ENCODE measurements at regions not wholly inside any gene's neighbourhood (a gene's known extent, or its start where the extent isn't known, plus 50 kb on each side); places are given as distances from the start of the nearest gene placed in this dataset.
A peak's percentile ranks its signal among the peaks of the same experiment; 100 is the strongest.
"Not testable (repeated sequence)": the region's sequence is repeated elsewhere in the genome, so short reads cannot be mapped to it uniquely, and the experiment has no call there.

DNA sequence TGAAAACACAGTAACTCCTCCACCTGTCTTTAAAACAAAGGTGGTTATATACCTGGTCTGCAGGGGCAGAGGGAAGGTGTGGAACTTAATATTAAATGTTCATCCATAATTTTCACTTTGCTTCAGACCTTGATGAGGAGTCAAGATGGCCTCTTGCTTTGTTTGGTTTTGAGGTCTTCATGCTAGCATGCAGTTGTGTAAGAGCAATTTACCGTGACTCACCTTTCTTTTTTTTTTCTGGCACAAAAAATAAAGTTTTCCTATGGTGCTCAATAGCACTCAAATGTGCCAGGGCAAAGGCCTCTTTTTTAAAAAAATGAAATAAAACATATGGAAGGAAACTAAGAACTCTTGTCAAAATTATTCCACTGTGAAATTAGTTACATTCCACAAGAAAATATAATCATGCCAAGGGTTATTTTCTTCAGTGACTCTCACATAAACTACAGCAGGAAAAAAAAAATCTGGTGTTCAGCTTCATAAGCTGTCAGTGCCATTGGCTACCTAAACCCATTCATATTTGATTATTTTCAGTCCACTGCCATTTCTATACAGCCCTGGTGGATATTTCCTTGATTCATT lies 128.2 kb downstream of the SLC7A11 start:
- no peak for DNase-seq (ENCODE audit: low spot score)

DNA sequence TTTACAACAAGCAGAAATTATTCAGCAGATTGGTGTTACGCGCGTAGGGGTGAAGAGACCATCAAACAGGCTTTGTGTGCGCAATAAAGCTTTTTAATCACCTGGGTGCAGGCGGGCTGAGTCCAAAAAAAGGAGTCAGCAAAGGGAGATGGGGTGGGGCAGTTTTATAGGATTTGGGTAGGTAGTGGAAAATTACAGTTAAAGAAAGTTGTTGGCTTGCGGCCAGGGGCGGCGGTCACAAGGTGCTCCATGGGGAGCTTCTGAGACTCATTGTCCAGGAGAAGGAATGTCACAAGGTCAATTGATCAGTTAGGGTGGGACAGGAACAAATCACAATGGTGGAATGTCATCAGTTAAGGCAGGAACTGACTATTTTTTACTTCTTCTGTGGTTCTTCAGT lies 129.3 kb downstream of the SLC7A11 start:
- DNase-seq (ENCODE audit: low spot score), result not testable (repeated sequence)

DNA sequence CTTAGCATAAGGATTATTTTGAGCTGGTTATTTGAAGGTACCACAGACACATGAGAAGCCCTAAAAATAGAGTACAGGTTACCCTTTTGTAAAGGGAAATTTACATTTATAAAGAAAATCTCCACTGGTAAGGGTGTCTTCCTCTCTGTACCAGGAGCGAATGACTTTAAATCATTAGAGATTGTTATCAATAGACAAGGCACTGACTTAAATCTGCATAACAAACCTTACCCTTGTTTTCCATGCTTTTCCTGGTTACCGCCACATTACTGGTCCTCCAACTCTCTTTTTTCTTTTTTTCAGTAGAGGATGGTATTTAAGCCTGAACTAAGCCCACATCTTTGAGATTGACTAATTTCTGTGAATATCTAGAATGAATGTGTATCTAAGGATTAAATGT lies 129.8 kb downstream of the SLC7A11 start:
- no peak for DNase-seq (ENCODE audit: low spot score)

DNA sequence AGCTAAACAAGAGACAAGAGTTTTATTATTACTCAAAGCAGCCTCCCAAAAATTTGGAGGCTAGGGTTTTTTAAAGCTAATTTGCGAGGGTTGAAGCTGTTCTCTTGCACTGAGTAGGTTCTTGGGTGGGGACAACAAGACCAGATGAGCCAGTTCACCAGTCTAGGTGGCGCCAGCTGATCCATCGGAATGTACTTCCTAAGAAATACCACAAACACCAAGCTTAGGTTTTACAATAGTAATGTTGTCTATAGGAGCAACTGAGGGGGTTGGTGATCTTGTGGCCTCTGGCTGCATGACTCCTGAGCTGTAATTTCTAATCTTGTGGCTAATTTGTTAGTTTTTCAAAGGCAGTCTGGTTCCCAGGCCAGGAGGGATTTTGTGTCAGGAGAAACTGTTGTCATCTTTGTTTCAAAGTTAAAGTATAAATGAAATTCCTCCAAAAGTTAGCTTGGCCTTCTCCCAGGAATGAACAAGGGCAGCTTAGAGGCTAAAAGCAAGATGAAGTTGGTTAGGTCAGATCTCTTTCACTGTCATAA lies 130.6 kb downstream of the SLC7A11 start:
- DNase-seq (ENCODE audit: low spot score), result no peak

DNA sequence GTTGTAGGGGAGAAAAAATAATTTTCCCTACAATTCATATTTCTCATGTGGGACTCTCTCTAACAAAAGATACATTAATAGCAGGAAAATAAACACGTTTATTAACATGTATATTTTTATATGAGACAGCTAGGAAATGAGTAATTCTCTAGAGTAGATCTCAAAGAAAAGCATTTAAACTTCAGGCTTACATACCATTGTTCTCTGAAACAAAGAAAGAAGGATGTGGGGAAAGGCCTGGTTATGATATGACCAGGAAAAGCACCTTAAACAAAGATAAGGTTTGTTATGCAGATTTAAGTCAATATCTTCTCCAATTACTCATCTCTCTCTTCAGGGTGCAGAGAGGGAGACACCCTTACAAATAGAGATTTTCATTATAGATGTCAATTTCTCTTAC lies 131.3 kb downstream of the SLC7A11 start:
- no peak for DNase-seq (ENCODE audit: low spot score)

DNA sequence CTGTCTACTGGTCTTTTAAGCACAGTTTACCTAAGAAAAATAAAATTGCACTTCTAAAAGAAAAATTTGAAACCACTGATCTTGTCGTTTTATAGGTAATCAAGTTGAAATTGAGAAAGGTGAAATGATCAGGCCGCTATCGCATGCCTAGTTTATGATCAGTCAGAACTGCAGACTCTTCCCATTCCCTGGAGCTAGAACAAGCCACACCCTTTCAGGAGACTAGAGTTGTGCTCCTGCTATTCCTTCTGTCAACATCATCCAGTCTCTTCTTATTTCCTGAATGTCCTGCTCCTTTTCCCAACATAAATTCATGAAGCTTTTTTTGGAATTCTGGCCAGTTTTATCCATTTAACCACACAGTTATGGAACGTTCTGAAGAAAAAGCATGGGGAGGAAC lies 135.1 kb downstream of the SLC7A11 start:
- no peak for DNase-seq (ENCODE audit: low spot score)

DNA sequence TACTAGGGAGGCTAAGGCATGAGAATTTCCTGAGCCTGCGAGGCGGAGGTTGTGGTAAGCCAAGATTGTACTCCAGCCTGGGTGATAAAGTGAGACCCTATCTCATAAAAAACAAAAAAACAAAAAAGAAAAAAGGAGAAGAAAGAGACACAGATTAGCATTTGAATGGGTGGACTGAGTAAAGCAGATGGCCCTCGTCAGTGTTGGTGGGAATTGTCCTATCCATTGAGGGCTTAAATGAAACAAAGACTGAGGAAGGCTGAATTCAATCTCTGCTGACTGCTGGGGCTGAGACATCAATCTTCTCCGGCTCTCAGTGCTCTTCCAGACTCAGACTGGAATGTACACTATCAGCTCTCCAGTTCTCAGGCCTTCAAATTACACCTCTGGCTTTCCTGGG lies 136.8 kb downstream of the SLC7A11 start:
- no peak for DNase-seq (ENCODE audit: low spot score)

DNA sequence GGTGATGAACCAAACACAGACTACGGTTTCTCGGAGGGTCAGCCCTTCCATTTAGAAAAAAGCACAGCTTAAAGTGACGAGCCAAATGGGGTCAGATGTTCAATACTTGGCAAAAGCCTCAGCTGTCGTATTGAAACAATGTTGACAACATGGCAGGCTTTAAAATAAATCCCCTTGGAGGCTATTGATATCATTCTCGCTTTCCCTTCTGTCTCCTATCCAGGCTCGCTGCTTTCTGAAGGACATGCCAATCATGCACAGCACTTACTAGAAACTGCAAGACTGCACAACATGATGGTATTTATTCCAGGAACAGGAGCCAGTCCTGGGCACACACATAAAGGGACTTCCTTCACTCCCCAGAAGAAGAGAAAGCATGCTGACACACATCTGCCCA lies 137.9 kb downstream of the SLC7A11 start:
- no peak for DNase-seq (ENCODE audit: low spot score)

DNA sequence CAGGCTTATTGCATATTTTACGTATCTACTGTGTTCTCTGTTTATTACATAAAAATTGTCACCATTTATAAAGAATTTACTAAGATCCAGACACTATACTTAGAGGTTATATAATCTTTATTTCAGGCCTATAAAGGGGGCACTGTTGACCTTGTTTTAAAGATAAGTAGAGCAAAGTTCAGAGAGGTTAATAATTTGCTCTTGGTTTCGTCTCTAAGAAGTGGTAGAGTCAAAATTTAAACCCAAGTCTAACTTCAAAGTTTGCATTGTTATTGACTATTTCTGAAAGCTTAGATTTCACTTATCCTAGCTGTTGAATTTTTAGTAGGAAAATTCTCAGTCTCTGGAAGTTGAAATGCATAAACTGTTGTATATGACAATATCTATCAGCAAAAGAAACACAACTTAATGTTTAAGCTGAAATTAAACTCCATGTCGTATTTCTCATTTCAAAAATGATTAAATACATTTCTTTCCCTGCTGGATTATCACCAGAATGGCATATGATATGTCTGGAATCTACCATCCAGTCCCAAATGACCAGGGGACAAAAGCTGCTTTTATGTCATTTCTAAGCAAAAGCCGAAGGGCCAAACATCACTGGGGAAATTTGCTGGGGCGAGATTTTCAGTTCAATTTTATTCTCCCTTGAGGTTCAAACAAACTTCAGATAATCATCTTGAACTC lies 138.4 kb downstream of the SLC7A11 start:
- no peak for DNase-seq (ENCODE audit: low spot score)

DNA sequence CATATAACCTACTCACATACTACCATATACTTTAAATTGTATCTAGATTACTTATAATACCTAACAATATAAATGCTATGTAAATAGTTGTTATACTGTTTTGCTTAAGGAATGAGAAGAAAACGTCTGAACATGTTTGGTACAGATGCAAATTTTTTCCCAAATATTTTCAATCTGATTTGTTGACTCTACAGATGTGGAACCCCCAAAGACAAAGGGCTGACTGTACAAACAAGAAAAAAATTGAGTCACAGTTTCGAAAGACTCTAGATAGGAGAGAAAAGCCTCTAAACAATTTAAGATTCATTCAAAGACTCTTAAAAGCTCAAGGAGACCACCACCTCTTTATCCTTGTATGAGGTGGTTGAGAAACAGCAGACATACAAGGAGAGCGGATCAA lies 142.8 kb downstream of the SLC7A11 start:
- DNase-seq (ENCODE audit: low spot score), result no peak

DNA sequence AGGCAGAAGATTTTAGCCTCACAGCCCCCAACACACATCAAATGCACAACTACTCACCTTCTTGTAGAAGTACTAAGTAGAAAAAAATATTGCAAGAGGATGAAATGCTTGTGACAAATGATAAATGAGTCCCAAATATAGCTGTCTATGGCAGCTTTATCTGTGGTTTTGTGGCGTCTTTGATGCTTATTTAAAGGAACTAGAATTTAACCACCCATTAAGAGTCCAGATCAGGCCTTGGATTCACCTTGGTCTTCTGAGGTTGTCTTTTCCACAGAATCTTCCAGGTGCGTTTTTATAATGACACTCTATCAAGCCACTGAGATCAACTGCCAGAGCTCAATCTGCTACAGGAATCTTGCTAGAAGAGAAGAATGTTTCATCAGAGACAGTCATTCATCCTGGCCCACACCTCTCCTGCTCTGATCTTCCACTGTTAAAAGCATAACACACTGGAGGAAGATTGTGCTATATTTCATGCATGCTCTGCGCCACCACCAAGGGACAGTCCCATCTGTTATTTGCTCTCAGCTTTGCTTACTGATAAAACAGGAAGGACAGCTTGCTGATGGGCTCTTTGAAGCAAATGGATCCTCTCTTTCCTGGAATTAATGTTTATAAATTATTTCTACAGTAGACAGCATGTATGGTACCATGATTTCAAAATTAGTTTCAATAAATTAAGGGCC lies 144.1 kb downstream of the SLC7A11 start:
- DNase-seq (ENCODE audit: low spot score), result no peak

DNA sequence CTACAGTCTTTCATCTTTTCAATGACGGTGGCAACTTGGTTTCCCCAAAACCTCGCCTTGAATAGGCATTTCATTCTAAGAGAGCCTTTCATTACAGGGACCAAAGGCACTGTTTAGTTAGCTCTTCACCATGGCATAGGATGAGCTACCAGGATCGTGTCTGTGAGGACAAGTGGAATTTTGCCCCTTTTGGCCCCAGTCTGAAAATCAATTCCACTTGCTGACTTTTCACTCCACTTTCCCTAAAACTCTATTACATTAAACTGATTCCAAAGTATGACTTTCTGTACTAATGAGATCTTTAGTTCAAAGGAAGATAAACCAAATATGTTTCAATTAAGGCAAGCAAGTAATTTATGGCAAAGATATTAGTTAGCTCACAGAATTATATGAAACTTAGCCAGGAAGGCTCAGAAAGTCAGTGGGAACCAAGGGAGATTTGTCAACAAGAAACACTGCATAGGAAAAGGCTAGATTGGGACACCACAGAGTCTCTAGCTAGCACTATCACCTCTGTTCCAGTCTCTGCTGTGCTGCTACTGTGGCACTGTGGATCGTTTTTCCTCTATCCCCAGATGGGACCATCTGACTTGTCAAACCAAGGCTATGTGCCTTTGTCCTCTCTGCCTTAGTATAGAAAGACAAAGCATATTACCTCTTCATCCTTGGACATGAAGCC lies 145.6 kb downstream of the SLC7A11 start:
- no peak for DNase-seq (ENCODE audit: low spot score)

DNA sequence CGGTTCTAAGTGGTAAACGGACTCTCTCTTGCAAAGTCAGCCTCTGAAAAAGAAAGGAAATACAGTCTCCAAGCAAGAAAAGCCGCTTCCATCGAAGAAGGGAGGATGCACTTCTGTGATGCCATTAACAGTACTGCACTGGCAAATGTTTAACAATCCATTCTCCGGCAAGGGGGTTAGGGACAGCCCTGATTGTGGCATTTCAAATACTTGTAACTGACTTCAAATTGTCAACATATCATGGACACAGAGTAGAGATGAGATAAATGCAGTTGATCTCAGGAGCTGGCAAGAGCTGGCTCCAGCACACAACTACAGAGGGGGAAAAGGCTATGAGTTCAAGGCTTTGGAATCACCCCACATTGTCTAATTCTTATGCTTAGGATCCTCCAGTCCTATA lies 146.8 kb downstream of the SLC7A11 start:
- no peak for DNase-seq (ENCODE audit: low spot score)

DNA sequence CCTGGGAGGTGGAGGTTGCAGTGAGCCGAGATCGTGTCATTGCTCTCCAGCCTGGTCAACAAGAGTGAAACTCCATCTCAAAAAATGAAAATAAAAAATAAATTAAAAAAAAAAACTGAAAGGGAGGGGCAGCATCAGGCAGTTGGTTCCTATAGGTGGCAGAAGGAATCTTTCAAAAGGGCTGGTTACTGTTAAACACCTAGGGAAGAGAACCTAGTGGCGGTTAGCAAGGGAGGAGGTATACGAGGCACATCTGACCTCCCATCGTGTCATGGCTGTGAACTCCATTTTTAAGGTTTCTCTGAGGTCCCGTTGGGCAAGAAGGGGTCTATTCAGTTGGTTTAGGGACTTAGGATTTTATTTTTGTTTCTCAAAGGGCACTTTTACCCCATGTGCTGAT lies 150.1 kb downstream of the SLC7A11 start:
- no peak for DNase-seq (ENCODE audit: low spot score)

DNA sequence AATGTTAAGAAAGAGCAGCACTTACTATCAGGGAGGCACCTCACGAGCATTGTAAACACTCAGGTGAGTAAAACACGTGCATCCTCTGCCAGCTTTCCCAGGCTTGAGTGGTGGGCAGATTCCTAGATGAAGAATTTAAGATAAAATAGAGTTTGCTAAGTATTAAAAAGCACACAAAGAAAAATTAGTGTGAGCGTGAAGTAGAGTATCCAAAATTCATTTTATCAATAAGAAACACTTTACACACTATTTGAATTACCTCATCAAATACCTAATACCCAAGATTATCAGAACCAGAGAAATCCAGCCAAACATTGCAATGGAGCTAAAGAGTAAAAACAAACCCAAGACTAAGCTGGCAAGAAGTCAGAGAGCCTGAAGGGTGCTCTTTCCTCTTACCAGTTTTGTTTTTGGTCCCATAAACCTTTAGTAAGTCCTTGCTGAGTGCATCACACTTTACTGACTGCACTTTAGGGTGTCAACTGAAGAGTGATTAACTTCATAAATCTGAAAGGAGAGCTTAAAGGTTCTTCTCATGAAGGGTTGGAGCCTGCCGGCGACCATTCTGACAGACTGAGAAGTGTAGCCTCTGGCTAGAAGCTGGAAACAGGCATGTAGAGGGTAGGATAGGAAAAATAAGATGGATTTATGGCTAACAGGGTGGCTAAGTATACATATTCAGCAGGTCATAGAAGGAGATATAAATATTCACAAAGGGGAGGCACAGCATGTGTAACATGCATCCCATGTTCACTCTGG lies 151.1 kb downstream of the SLC7A11 start:
- DNase-seq (ENCODE audit: low spot score), result no peak

DNA sequence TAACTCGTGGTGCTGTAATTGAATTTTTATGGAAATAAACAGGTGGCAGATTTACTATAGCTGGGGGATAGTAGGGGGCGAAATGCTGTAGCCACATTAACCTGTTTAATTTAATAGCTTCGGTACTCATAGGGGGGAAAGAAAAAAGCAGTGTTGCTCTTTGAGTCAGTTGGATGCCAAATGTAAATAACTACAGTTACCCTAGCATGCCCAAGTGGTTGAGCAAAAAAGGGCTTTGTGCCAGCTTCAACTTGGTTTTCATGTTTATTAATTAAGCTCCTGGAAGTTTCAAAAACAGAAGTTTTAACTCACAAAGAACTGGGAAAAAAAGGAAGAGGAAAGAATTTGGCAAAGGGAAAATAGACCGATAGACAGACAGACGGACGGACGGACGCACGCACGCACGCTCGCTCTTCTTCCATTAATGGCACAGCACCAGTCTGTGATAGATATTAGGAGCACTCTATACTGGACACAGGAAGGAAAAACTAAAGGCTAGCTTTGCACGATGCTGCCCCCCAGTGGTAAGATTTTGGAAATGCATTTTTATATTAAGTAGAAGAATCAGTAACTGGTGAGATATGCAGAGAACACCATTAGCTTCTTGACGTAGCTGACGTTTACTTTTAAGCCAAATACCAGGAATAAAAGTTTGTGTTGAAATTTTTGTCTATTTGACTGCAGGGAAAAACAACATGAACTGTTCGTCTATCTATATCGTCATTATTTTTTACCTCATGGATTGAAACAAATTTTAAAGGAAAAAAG lies 151.8 kb downstream of the SLC7A11 start:
- peak; percentile 72 for DNase-seq (ENCODE audit: low spot score)

DNA sequence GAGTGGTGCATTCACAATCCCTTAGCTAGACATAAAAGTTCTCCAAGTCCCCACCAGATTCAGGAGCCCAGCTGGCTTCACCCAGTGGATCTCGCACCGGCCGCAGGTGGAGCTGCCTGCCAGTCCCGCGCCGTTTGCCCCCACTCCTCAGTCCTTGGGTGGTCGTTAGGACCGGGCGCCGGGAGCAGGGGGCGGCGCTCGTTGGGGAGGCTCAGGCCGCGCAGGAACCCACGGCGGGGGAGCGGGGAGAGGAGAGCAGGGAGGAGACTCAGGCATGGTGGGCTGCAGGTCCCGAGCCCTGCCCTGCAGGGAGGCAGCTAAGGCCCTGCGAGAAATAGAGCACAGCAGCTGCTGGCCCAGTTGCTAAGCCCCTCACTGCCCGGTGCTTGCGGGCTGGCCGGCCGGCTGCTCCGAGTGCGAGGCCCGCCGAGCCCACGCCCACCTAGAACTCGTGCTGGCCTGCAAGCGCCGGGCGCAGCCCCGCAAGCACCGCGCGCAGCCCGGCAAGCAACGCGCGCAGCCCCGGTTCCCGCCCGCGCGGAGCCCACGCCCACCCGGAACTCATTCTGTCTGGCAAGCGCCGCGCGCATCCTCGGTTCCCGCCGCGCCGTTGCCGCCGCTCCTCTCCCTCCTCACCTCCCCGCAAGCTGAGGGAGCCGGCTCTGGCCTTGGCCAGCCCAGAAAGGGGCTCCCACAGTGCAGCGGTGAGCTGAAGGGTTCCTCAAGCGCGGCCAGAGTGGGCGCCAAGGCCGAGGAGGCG lies 153.5 kb downstream of the SLC7A11 start:
- DNase-seq (ENCODE audit: low spot score), result no peak

DNA sequence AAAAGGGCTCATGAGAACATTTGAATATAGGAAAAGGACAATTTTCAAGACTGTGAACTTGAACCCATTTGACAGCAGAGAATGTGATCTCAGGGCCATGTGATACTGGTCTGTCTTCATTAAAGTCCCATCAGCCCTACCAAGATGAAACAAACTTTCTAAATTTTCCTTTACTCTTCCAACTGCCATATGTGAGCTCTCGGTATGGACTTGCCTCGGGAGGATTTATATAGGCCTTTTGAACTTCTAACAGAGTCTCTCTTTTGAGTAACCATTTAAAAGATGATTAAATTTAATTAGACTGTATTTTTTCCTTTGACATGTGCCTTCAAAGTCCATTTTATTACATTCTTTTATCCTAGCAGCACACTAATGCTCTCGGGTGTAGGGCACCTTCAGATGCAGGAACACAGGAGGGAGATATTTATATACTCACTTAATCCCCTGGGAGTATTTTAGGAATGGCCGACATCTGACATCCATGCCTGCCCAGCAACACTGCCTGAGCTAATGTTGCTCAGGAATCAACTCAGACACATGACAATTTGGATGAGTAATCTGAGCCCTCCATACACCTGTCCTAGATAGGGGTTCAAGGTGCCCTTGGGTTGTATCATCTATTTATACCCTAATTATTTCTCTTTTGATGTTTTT lies 155.0 kb downstream of the SLC7A11 start:
- no peak for DNase-seq (ENCODE audit: low spot score)

DNA sequence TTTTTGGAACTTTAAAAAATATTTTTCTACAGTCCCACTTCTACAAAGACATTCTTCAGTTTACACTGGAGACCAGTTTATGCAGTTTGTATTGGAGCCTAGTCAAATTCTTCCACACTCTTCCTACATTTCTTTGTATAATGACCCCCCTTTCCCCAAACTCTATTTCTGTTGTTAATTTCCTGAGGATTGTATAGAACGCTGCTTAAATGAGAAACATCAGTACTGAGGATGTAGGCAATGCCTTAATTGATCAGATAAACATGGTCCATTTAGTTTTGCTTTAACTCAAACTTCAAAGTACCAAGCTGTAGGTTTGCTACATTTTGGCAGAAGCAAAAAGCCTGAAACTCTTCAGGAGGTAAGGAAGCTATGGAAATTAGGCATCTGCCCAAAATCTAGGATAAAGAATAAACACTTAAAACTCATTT lies 155.5 kb downstream of the SLC7A11 start:
- no peak for DNase-seq (ENCODE audit: low spot score)

DNA sequence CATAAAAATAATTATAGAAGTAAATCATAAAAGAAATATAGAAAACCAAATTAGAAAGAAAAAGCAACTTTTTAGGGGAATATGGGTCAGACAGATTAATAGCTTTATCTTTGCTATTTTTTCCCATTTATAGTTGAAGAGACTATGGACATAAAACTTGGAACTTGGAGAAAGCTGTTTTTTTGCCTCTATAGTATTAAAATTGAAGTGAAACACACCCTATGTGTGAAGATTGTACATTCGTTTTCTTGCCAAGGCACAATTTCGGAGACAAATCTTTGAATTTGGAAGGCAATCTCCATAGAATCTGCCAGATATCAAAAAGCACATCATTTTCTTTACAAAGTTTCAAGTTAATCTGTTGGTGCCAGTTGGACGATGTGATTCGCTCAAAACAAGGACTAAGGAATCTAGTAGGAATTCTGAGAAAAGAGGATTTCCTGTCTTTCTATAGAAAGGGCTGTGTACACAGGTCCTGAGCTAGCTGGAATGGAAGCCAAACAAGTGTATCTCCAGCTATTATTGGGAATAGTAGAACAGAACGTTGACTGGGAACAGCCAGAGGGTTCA lies 156.3 kb downstream of the SLC7A11 start:
- DNase-seq (ENCODE audit: low spot score), result no peak
